ENCODE measurements at regions not wholly inside any gene's neighbourhood (a gene's known extent, or its start where the extent isn't known, plus 50 kb on each side); places are given as distances from the start of the nearest gene placed in this dataset.

GRCh38 chr11:20289732-20290131, 73.8 kb upstream of the HTATIP2 start:
- TF ChIP-seq CTCF (conservative IDR thresholded peaks at IDR 0.05; ENCODE audit: low read depth, low read length) (no peak), EZH2 (IDR thresholded peaks at IDR 0.05; ENCODE audit: low read length, unreplicated experiment) (no peak), EZH2phosphoT487 (IDR thresholded peaks at IDR 0.05; ENCODE audit: borderline replicate concordance, low read length) (no peak)
